Kidney glomerular epithelial cell (primary cell): ENCODE measurements at regions not wholly inside any gene's neighbourhood (a gene's known extent, or its start where the extent isn't known, plus 50 kb on each side); places are given as distances from the start of the nearest gene placed in this dataset.
"Not testable (repeated sequence)": the region's sequence is repeated elsewhere in the genome, so short reads cannot be mapped to it uniquely, and the experiment has no call there.

ENCODE experiments used
- DNase-seq: peaks from one replicate; lab custom pipeline; 2025; lab: John Stamatoyannopoulos, UW

GRCh38 chr9:99632349-99633038, 189.2 kb upstream of the NR4A3 start:
- no peak for DNase-seq

- DNase-seq, result no peak
Measured at GRCh38 chr9:99633265-99633664, 188.4 kb upstream of the NR4A3 start.

DNA sequence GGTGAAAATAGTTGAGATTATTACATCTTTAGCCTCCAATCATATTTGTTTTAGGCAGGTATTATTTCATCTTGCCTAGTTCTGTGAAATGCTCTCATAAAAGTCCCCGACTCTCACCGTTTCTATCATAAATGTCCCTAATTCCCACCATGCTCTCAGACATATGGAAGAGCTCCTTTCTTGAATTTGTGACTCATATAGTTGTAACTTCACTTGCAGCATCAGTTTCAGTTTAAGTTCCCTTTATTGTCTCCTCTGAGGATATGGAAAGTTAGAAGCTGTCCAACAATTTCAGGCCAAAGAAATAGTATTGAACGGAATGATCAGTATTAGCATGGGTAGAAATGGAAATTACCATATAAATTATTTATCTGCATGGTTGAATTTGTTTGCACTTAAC, 187.5 kb upstream of the NR4A3 start:
- DNase-seq, result no peak

- DNase-seq, result no peak
Measured at GRCh38 chr9:99635032-99635431, 186.7 kb upstream of the NR4A3 start.

- no peak for DNase-seq
Measured at GRCh38 chr9:99637641-99638040, 184.0 kb upstream of the NR4A3 start.

DNA sequence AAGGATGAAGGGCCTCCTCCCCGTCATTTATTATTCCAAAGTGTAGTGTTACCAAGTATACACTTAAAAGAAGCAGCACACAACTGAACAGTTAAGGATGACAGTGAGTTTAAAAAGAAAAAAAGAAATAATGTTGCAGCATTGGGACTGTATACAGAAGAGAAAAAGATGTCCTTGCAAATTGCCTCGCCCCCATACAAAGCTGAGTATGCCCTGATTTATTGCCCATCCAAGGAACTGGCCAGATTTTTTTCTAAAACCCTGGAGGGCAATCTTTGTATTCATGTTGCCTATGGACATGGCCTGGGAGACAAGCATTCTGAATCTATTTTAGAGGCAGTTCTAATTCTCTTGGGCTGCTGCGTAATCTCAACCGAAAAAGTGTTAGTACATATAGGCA, 182.7 kb upstream of the NR4A3 start:
- DNase-seq, result no peak

GRCh38 chr9:99647604-99648003, 174.1 kb upstream of the NR4A3 start:
- DNase-seq, result no peak

DNA sequence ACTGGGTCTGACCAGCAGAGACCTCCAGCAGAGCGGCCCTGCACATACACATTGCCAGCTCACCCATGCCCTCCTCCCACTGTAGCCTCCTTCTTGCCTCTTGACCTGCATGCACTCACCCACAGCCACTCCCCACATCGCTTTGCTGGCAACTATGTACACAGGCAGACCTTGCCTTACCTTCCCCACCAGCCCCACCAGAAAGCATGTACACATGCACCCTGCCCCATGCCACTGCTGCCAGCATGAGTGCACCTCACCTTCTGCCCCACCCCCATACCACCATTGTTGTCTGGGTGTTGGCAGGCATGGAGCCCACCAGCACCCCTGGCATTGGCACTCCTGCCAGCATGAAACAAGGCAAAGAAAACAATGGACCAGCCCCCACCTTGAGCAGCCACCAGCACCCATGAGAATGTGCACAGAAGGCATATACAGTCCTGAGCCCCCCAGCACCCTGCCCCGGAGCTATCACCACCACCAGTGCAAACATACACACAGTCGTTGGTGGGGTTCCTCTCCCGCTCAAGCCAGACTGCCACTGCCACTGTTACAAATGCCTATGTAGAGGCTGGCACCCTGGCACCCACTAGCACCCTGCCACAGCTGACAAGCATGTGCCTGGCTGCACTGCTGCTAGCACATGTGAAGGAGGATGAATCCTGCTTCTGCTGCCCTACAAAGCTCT, 171.4 kb upstream of the NR4A3 start:
- no peak for DNase-seq

GRCh38 chr9:99660191-99660636, 161.5 kb upstream of the NR4A3 start:
- no peak for DNase-seq

- DNase-seq, result no peak
Measured at GRCh38 chr9:99663297-99663696, 158.4 kb upstream of the NR4A3 start.

- DNase-seq, result no peak
Measured at GRCh38 chr9:99663856-99664255, 157.8 kb upstream of the NR4A3 start.

DNA sequence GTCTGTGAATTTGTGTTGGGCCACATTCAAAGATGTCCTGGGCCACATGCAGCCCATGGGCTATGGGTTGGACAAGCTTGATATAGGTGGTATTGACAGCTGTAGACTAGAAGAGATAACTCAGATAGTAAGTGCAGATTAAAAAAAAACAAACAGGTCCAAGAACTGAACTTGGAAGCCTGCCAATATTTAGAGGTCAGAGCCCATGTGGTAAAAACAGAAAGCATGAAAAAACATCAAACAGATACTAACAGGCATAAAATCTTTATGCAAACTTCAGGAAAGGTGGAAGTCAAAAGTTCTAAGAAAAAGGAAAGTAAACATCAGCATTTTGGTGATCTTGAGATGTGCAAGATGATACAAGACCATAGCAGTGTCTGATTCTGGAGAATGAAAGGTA, 155.1 kb upstream of the NR4A3 start:
- DNase-seq, result no peak

DNA sequence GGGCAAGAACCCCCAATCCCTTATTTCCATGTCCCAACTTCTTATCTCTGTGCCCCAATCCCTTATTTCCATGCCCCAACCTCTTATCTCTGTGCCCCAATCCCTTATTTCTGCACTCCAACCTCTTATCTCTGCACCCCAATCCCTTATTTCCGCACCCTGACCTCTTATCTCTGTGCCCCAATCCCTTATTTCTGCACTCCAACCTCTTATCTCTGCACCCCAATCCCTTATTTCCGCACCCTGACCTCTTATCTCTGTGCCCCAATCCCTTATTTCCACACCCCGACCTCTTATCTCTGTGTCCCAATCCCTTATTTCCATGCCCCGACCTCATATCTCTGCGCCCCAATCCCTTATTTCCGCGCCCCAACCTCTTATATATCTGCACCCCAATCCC, 150.8 kb upstream of the NR4A3 start:
- DNase-seq, result not testable (repeated sequence)

DNA sequence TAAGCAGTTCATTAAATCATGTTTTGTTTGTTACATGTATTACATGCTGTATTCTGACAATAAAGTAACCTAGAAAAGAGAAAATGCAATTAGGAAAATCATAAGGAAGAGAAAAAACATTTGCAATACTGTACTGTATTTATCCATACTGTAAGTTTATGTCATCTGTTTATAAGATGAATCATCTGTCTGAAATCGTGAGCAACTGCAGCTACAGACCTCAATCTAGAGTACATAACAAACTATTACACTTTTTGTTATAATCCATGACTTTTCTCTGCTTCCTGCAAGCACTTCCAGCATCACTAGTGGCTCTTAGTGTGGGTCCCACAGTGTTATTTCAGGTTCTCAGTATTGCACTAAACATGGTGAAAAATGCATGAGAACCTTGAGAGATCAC, 144.4 kb upstream of the NR4A3 start:
- DNase-seq, result no peak

GRCh38 chr9:99678566-99678965, 143.1 kb upstream of the NR4A3 start:
- no peak for DNase-seq

DNA sequence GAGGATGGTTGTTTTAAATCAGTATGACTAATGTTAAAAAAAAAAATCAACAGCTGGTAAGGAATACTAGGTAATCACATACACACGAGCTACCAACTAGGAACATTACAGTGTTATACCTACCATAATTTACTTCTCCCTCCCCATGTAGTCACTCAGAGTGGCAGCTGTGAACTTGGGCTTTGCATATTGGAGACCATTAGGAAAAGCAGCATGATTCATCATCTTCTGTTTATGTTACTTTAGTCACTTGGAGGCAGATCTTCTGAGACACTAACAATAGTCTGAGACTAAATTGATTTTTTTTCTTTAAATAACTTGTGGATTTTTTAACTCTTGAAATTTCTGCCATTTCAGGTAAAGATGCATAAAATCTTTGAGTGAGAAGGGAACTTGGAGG, 141.5 kb upstream of the NR4A3 start:
- DNase-seq, result peak; percentile 5

DNA sequence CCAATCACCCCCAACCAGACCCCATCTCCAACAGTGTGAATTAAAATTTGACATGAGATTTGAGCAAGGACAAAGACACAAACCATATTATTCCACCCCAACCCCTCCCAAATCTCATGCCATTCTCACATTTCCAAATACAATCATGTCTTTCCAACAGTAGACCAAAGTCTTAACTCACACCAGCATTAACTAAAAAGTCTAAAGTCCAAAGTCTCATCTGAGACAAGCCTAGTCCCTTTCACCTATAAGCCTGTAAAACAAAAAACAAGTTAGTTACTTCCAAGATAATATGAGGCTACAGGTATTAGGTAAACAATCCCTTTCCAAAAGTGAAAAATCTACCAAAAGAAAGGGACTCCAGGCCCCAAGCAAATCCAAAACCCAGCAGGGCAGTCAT, 140.6 kb upstream of the NR4A3 start:
- no peak for DNase-seq

GRCh38 chr9:99682378-99682777, 139.3 kb upstream of the NR4A3 start:
- no peak for DNase-seq

GRCh38 chr9:99682870-99683269, 138.8 kb upstream of the NR4A3 start:
- no peak for DNase-seq

DNA sequence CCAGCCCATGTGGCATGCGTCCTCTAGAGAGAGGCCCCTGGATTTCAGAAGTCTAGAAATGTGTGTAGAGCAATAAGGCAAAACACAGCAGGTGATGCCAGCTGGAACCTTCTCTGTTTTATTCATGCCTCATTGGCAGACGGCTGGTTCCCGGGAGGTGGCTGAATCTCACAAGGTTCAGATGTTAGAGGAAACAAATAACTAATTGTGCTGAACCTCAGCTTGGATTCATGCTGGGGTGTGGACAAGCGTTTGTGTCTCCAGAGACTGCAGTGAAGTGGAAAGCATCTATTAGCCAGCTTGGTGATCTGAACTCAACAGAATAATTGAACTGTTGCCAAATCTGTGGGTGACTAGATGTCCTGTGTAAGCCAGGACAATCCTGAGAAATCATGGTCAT, 131.1 kb upstream of the NR4A3 start:
- no peak for DNase-seq

DNA sequence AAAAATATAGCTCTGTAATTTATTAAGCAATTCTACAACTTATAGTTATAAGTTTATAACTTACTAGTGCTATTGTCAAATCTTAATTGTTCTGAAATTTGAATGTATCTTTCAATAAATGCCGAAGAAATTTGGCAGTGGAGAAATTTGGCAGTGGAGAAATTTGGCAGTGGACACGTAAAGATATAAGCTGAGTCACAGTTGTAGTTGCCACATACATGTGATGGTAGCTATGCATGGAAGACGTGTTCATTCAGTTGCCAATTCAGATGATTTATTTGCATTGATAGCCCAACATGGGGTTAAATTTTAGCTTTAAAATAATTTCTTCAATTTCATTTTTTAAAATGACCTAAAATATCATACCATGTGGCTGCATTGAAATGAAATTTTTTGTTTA, 127.8 kb upstream of the NR4A3 start:
- DNase-seq, result no peak

DNA sequence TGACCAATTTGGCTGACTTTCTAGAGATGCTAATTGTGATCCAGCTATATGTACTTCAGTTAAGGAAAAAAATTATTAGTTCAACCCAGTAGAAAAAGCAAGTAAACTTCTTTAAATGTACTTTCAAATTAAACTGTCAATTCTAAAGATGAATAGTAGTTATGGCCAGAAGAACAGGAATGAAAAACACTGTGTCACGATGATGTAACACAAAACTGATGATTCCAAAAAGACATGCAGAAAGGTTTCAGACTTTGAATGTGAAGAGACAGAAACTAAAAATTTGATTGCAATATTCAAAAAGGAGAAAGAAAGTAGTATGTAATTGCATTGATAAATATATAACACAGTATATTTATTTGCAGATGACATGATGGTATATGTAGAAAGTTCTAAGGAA, 127.3 kb upstream of the NR4A3 start:
- DNase-seq, result no peak

DNA sequence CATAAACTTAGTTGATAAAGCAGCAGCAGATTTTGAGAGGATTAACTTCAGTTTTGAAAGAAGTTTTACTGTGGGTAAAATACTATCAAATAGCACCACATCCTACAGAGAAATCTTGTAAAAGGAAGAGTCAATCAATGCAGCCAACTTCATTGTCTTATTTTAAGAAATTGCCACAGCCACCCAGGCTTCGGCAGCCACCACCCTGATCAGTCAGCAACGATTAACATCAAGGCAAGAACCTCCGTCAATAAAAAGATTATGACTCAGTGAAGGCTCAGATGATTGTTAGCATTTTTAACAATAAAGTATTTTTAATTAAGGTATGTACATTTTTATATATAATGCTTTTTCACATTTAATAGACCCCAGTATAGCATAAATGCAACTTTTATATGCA, 122.3 kb upstream of the NR4A3 start:
- no peak for DNase-seq

DNA sequence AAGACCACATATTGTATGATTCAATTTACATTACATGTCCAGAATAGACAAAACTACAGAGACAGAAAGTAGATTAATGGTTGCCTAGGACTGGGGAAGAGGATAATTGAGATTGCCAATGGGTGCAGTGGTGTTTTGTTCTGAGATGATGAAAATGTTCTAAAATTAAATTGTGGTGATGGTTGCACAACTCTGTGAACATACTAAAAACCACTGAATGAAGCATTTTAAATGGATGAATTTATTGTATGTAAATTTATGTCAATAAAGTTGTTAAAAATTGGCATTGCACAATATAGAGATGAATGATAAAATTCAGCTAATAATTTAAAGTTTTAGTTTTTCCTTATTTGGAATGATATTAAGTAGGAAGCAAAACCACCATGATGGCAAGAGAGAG, 109.5 kb upstream of the NR4A3 start:
- no peak for DNase-seq
